Gastroesophageal sphincter (tissue), 3 donors: ENCODE measurements at regions not wholly inside any gene's neighbourhood (a gene's known extent, or its start where the extent isn't known, plus 50 kb on each side); places are given as distances from the start of the nearest gene placed in this dataset.

Experiments used
- CTCF ChIP-seq, 4 experiments: fragments of 200-600 bp in 2 of 4; fragments of 450-650 bp in 2 of 4; sonication (generic) in 1 of 4; IDR thresholded peaks; one replicate each; pipeline ENCODE4 v1.5.1; 2017 to 2019; ENCODE audit warnings: antibody characterized with exemption in 4 of 4, mild to moderate bottlenecking in 2 of 4, moderate library complexity in 2 of 4
- POLR2A ChIP-seq, 2 donors: fragments of 450-650 bp; IDR thresholded peaks; one replicate each; pipeline ENCODE4 v1.6.1; 2017; ENCODE audit warnings: antibody characterized with exemption in 2 of 2, mild to moderate bottlenecking in 2 of 2, moderate library complexity in 1 of 2

DNA sequence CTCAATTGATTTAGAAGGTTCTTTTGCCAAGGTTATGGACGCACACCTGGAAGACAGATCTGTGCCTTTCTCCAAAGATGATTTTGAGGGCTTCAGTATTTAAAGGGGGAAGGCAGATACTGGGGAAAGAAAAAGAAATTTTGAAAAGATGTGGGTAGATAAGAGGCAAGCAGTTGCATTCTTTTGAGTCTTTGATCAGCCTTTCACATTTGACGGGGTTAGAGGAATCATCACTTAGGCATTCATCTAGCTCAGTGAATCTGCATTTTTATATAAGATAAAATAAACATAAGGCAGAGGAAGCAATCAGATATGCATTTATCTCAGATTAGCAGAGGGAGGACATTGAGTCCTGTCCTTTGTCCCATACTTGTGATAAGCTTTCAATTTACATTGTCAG is 243.4 kb upstream of the RAI14 start:
- TF ChIP-seq CTCF (IDR thresholded peaks at IDR 0.05) (no peak), POLR2A (IDR thresholded peaks at IDR 0.05) (no peak)
